ENCODE measurements at regions not wholly inside any gene's neighbourhood (a gene's known extent, or its start where the extent isn't known, plus 50 kb on each side); places are given as distances from the start of the nearest gene placed in this dataset.

GRCh38 chr1:55531644-55532043, 316.5 kb upstream of the USP24 start:
- Histone ChIP-seq H3K4me1 (ENCODE audit: insufficient read depth, low read length, severe bottlenecking) (no peaks in the 10 kb centered on the region), H3K4me3 (ENCODE audit: low read depth, low read length, poor library complexity, severe bottlenecking) (no peak overlapping the region), H3F3A (ENCODE audit: insufficient read depth, low read length) (no peaks in the 10 kb centered on the region), H3K27ac (ENCODE audit: low read depth, low read length, poor library complexity, severe bottlenecking) (no peak overlapping the region), H3K9me2 (ENCODE audit: low read depth, low read length) (no peaks in the 10 kb centered on the region), H2AFZ (ENCODE audit: low read length) (no peak overlapping the region), H3K9ac (ENCODE audit: low read length) (no peak overlapping the region), H3K79me2 (ENCODE audit: insufficient read depth, low read length) (no peaks in the 10 kb centered on the region), H3K9me3 (ENCODE audit: low read length) (no peaks in the 10 kb centered on the region), H4K20me1 (ENCODE audit: insufficient read depth, low read length) (no peaks in the 10 kb centered on the region), H3K4me2 (ENCODE audit: low read length) (no peak overlapping the region), H3K27me3 (ENCODE audit: insufficient read depth, low read length) (no peaks in the 10 kb centered on the region), H3K36me3 (ENCODE audit: insufficient read depth, low read length) (no peaks in the 10 kb centered on the region)
- TF ChIP-seq CTCF (IDR thresholded peaks at IDR 0.05; ENCODE audit: low read length), result no peak
- TF ChIP-seq EZH2 (IDR thresholded peaks at IDR 0.05; ENCODE audit: borderline replicate concordance, low read length), result no peak

- Histone ChIP-seq H3K4me1 (ENCODE audit: insufficient read depth, low read length, severe bottlenecking) (no peaks in the 10 kb centered on the region), H3K9me3 (ENCODE audit: low read length) (no peaks in the 10 kb centered on the region), H3K27ac (ENCODE audit: low read depth, low read length, poor library complexity, severe bottlenecking) (no peak overlapping the region), H2AFZ (ENCODE audit: low read length) (no peak overlapping the region), H4K20me1 (ENCODE audit: insufficient read depth, low read length) (no peaks in the 10 kb centered on the region), H3K4me3 (ENCODE audit: low read depth, low read length, poor library complexity, severe bottlenecking) (no peak overlapping the region), H3K9ac (ENCODE audit: low read length) (no peak overlapping the region), H3K36me3 (ENCODE audit: insufficient read depth, low read length) (no peaks in the 10 kb centered on the region), H3K27me3 (ENCODE audit: insufficient read depth, low read length) (no peaks in the 10 kb centered on the region), H3K79me2 (ENCODE audit: insufficient read depth, low read length) (no peaks in the 10 kb centered on the region), H3K9me2 (ENCODE audit: low read depth, low read length) (no peaks in the 10 kb centered on the region), H3K4me2 (ENCODE audit: low read length) (no peak overlapping the region), H3F3A (ENCODE audit: insufficient read depth, low read length) (no peaks in the 10 kb centered on the region)
- TF ChIP-seq EZH2 (IDR thresholded peaks at IDR 0.05; ENCODE audit: borderline replicate concordance, low read length), result no peak
Observed at GRCh38 chr1:55530749-55531478, 315.8 kb upstream of the USP24 start.

GRCh38 chr1:55529017-55529416, 313.9 kb upstream of the USP24 start:
- Histone ChIP-seq H3K27me3 (ENCODE audit: insufficient read depth, low read length) (no peaks in the 10 kb centered on the region), H2AFZ (ENCODE audit: low read length) (no peak overlapping the region), H3K9me3 (ENCODE audit: low read length) (no peaks in the 10 kb centered on the region), H3K4me3 (ENCODE audit: low read depth, low read length, poor library complexity, severe bottlenecking) (no peak overlapping the region), H3K27ac (ENCODE audit: low read depth, low read length, poor library complexity, severe bottlenecking) (no peak overlapping the region), H3K36me3 (ENCODE audit: insufficient read depth, low read length) (no peaks in the 10 kb centered on the region), H3K4me1 (ENCODE audit: insufficient read depth, low read length, severe bottlenecking) (no peaks in the 10 kb centered on the region), H3F3A (ENCODE audit: insufficient read depth, low read length) (no peaks in the 10 kb centered on the region), H3K79me2 (ENCODE audit: insufficient read depth, low read length) (no peaks in the 10 kb centered on the region), H4K20me1 (ENCODE audit: insufficient read depth, low read length) (no peaks in the 10 kb centered on the region), H3K4me2 (ENCODE audit: low read length) (no peak overlapping the region), H3K9me2 (ENCODE audit: low read depth, low read length) (no peaks in the 10 kb centered on the region), H3K9ac (ENCODE audit: low read length) (no peak overlapping the region)
- no peak for TF ChIP-seq EZH2 (IDR thresholded peaks at IDR 0.05; ENCODE audit: borderline replicate concordance, low read length)
- TF ChIP-seq CTCF (IDR thresholded peaks at IDR 0.05; ENCODE audit: low read length), result no peak

GRCh38 chr1:55527831-55528230, 312.7 kb upstream of the USP24 start:
- H3K9ac ChIP-seq (ENCODE audit: low read length), result no peak overlapping the region
- no peaks in the 10 kb centered on the region for H3K27me3 ChIP-seq (ENCODE audit: insufficient read depth, low read length)
- no peaks in the 10 kb centered on the region for H3K9me3 ChIP-seq (ENCODE audit: low read length)
- H2AFZ ChIP-seq (ENCODE audit: low read length), result no peak overlapping the region
- no peak overlapping the region for H3K4me2 ChIP-seq (ENCODE audit: low read length)
- no peaks in the 10 kb centered on the region for H3K79me2 ChIP-seq (ENCODE audit: insufficient read depth, low read length)
- H3K4me3 ChIP-seq (ENCODE audit: low read depth, low read length, poor library complexity, severe bottlenecking), result no peak overlapping the region
- H3K9me2 ChIP-seq (ENCODE audit: low read depth, low read length), result no peaks in the 10 kb centered on the region
- H3K4me1 ChIP-seq (ENCODE audit: insufficient read depth, low read length, severe bottlenecking), result no peaks in the 10 kb centered on the region
- no peak for TF ChIP-seq EZH2 (IDR thresholded peaks at IDR 0.05; ENCODE audit: borderline replicate concordance, low read length)
- TF ChIP-seq CTCF (IDR thresholded peaks at IDR 0.05; ENCODE audit: low read length), result no peak
- no peak overlapping the region for H3K27ac ChIP-seq (ENCODE audit: low read depth, low read length, poor library complexity, severe bottlenecking)
- H3K36me3 ChIP-seq (ENCODE audit: insufficient read depth, low read length), result no peaks in the 10 kb centered on the region
- no peaks in the 10 kb centered on the region for H3F3A ChIP-seq (ENCODE audit: insufficient read depth, low read length)
- H4K20me1 ChIP-seq (ENCODE audit: insufficient read depth, low read length), result no peaks in the 10 kb centered on the region
